ENCODE measurements at regions not wholly inside any gene's neighbourhood (a gene's known extent, or its start where the extent isn't known, plus 50 kb on each side); places are given as distances from the start of the nearest gene placed in this dataset.
A peak's percentile ranks its signal among the peaks of the same experiment; 100 is the strongest.

- peak overlapping the region in 2 of 5 donors; percentile 1 to 49 for H3K27ac ChIP-seq
- peaks cover 0 to 30% (median 0%) of the 10 kb centered on the region in 3 donors for H3K27me3 ChIP-seq
- H3K4me1 ChIP-seq, result peaks cover 0 to 34% (median 10%) of the 10 kb centered on the region in 4 donors
- TF ChIP-seq POLR2AphosphoS5 (IDR thresholded peaks at IDR 0.05) (no peak), POLR2A (IDR thresholded peaks at IDR 0.05) (no peak), CTCF (IDR thresholded peaks at IDR 0.05) (no peak), EP300 (IDR thresholded peaks at IDR 0.05) (no peak)
- DNase-seq, result no peak
- intact Hi-C loops (cut with DNase I; ENCODE audit: low total_unique reads), result loop anchor here (10.0 kb wide), 1 partner anchor 243 kb away; no protein-coding TSS in a partner anchor
- peaks cover 0 to 4% (median 2%) of the 10 kb centered on the region in 4 donors for H3K9me3 ChIP-seq
- H3K4me3 ChIP-seq, result no peak overlapping the region
- 68 to 80% (median 76%) methylated on average over 18 of the region's 18 CpGs for WGBS, 5 donors
- no peaks in the 10 kb centered on the region for H3K36me3 ChIP-seq
Observed at GRCh38 chr1:5501206-5501930, 490.9 kb downstream of the NPHP4 start.

GRCh38 chr1:5500541-5500940 is 491.7 kb downstream of the NPHP4 start:
- H3K36me3 ChIP-seq, result no peaks in the 10 kb centered on the region
- H3K4me3 ChIP-seq, result no peak overlapping the region
- peaks cover 0 to 34% (median 10%) of the 10 kb centered on the region in 4 donors for H3K4me1 ChIP-seq
- intact Hi-C loops (cut with DNase I; ENCODE audit: low total_unique reads), result loop anchor here (10.0 kb wide), 1 partner anchor 244 kb away; no protein-coding TSS in a partner anchor
- H3K27me3 ChIP-seq, result peaks cover 0 to 33% (median 7%) of the 10 kb centered on the region in 3 donors
- DNase-seq, result no peak
- H3K27ac ChIP-seq, result no peak overlapping the region
- TF ChIP-seq EP300 (IDR thresholded peaks at IDR 0.05) (no peak), POLR2AphosphoS5 (IDR thresholded peaks at IDR 0.05) (no peak), CTCF (IDR thresholded peaks at IDR 0.05) (no peak), POLR2A (IDR thresholded peaks at IDR 0.05) (no peak)
- WGBS, 5 donors, result 87 to 98% (median 96%) methylated on average over 20 of the region's 20 CpGs
- peaks cover 0 to 6% (median 2%) of the 10 kb centered on the region in 4 donors for H3K9me3 ChIP-seq

- 72 to 81% (median 74%) methylated on average over 6 of the region's 6 CpGs for WGBS, 5 donors
Observed at GRCh38 chr1:5497503-5497902, 494.7 kb downstream of the NPHP4 start.

More at GRCh38 chr1:5497503-5497902, 494.7 kb downstream of the NPHP4 start:
- Histone ChIP-seq H3K27ac (no peak overlapping the region), H3K4me1 (peaks cover 0 to 24% (median 7%) of the 10 kb centered on the region in 4 donors), H3K36me3 (no peaks in the 10 kb centered on the region), H3K4me3 (no peak overlapping the region), H3K27me3 (peaks cover 0 to 21% (median 7%) of the 10 kb centered on the region in 3 donors), H3K9me3 (peaks cover 0 to 6% (median 2%) of the 10 kb centered on the region in 4 donors)
- no peak for DNase-seq
- TF ChIP-seq CTCF (IDR thresholded peaks at IDR 0.05), result no peak
- no peak for TF ChIP-seq POLR2AphosphoS5 (IDR thresholded peaks at IDR 0.05)
- no peak for TF ChIP-seq POLR2A (IDR thresholded peaks at IDR 0.05)
- no peak for TF ChIP-seq EP300 (IDR thresholded peaks at IDR 0.05)
- intact Hi-C loops (cut with DNase I; ENCODE audit: low total_unique reads), result no loop called here
